ENCODE measurements at regions not wholly inside any gene's neighbourhood (a gene's known extent, or its start where the extent isn't known, plus 50 kb on each side); places are given as distances from the start of the nearest gene placed in this dataset.

GRCh38 chr16:51024703-51025102 lies 126.4 kb downstream of the SALL1 start:
- Histone ChIP-seq H3K36me3 (no peaks in the 10 kb centered on the region), H3K4me3 (no peak overlapping the region), H3K27ac (no peak overlapping the region), H3K27me3 (no peaks in the 10 kb centered on the region), H3K4me1 (no peaks in the 10 kb centered on the region), H3K9me3 (peaks cover 6% of the 10 kb centered on the region)
- TF ChIP-seq CTCF (IDR thresholded peaks at IDR 0.05), result no peak
- intact Hi-C loops (cut with DNase I), result no loop called here
- ATAC-seq, result no peak
- DNase-seq, result no peak

- Histone ChIP-seq H3K4me3 (no peak overlapping the region), H3K27me3 (no peaks in the 10 kb centered on the region), H3K9me3 (peaks cover 6% of the 10 kb centered on the region), H3K36me3 (no peaks in the 10 kb centered on the region), H3K27ac (no peak overlapping the region), H3K4me1 (no peaks in the 10 kb centered on the region)
- intact Hi-C loops (cut with DNase I), result no loop called here
- TF ChIP-seq CTCF (IDR thresholded peaks at IDR 0.05), result no peak
- DNase-seq (no peak), ATAC-seq (no peak)
These were observed 128.1 kb downstream of the SALL1 start for GRCh38 chr16:51022955-51023354.

- no peaks in the 10 kb centered on the region for H3K27me3 ChIP-seq
- TF ChIP-seq CTCF (IDR thresholded peaks at IDR 0.05), result no peak
- peaks cover 6% of the 10 kb centered on the region for H3K9me3 ChIP-seq
- no peaks in the 10 kb centered on the region for H3K36me3 ChIP-seq
- H3K4me1 ChIP-seq, result no peaks in the 10 kb centered on the region
- no peak overlapping the region for H3K4me3 ChIP-seq
- no peak overlapping the region for H3K27ac ChIP-seq
- DNase-seq (no peak), ATAC-seq (no peak)
- intact Hi-C loops (cut with DNase I), result no loop called here
These were observed 131.5 kb downstream of the SALL1 start for GRCh38 chr16:51019617-51020016.

DNA sequence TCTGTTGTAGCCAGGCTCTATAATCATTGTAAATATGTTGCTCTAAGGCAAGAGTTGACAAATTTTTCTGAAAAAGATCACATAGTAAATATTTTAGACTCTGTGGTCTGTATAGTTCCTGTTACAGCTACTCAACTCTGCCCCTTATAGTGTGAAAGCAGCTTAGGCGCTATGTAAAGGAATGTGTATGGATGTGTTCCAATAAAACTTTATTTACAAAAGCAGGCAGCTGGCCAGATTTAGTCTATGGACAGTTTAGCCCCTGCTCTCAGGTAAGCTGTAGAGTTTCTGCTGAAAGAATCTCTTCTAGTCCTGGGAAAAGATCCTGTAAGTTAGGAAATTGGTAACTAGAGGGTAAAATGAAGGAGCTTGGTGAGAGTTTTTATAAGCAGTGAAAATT lies 133.1 kb downstream of the SALL1 start:
- no peak overlapping the region for H3K27ac ChIP-seq
- no peaks in the 10 kb centered on the region for H3K4me1 ChIP-seq
- intact Hi-C loops (cut with DNase I), result no loop called here
- DNase-seq, result no peak
- H3K9me3 ChIP-seq, result peaks cover 6% of the 10 kb centered on the region
- no peak for ATAC-seq
- TF ChIP-seq CTCF (IDR thresholded peaks at IDR 0.05), result no peak
- no peaks in the 10 kb centered on the region for H3K36me3 ChIP-seq
- H3K4me3 ChIP-seq, result no peak overlapping the region
- no peaks in the 10 kb centered on the region for H3K27me3 ChIP-seq

- Histone ChIP-seq H3K36me3 (no peaks in the 10 kb centered on the region), H3K27ac (no peak overlapping the region), H3K9me3 (no peaks in the 10 kb centered on the region), H3K4me1 (no peaks in the 10 kb centered on the region), H3K4me3 (no peak overlapping the region), H3K27me3 (no peaks in the 10 kb centered on the region)
- intact Hi-C loops (cut with DNase I), result no loop called here
- DNase-seq (no peak), ATAC-seq (no peak)
- TF ChIP-seq CTCF (IDR thresholded peaks at IDR 0.05), result no peak
These were observed 138.7 kb downstream of the SALL1 start for GRCh38 chr16:51012396-51012795.

DNA sequence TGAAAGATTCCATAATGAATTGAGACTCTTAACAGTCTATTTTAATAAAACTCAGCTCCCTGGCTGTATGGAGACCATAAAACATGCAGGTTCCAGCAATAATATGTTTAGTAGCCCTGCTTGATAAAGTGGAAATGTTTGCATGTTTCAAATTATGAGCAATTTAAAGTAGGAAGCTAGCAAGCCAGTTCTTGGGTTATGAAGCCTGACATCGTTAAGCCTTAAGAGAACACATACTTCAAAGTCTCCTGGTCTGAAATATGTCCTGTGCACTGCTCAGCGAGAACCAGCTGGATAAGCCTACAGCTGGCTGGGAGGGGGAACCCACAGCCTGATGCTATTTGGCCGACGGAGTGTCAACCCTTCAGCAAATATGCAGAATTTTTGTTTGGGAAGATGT lies 140.3 kb downstream of the SALL1 start:
- intact Hi-C loops (cut with DNase I), result no loop called here
- no peak for ATAC-seq

More for the DNA sequence above, 140.3 kb downstream of the SALL1 start:
- Histone ChIP-seq H3K36me3 (no peaks in the 10 kb centered on the region), H3K9me3 (no peaks in the 10 kb centered on the region), H3K4me3 (no peak overlapping the region), H3K27ac (no peak overlapping the region), H3K27me3 (no peaks in the 10 kb centered on the region), H3K4me1 (no peaks in the 10 kb centered on the region)
- no peak for DNase-seq
- no peak for TF ChIP-seq CTCF (IDR thresholded peaks at IDR 0.05)
